Gastrocnemius medialis (tissue), 4 donors: ENCODE measurements at regions not wholly inside any gene's neighbourhood (a gene's known extent, or its start where the extent isn't known, plus 50 kb on each side); places are given as distances from the start of the nearest gene placed in this dataset.
"Not testable (repeated sequence)": the region's sequence is repeated elsewhere in the genome, so short reads cannot be mapped to it uniquely, and the experiment has no call there.

ENCODE experiments used
- CTCF ChIP-seq, 5 experiments: fragments of 450-650 bp in 3 of 5; fragments of 200-600 bp in 2 of 5; sonication (generic) in 2 of 5; IDR thresholded peaks in 4 of 5; conservative IDR thresholded peaks in 1 of 5; 1 replicate in 4 of 5; 2 replicates in 1 of 5; pipeline ENCODE4 v1.5.1; 2016 to 2019; ENCODE audit warnings: antibody characterized with exemption in 5 of 5, mild to moderate bottlenecking in 3 of 5, moderate library complexity in 3 of 5
- POLR2A ChIP-seq, 2 donors: fragments of 450-650 bp; IDR thresholded peaks; one replicate each; pipeline ENCODE4 v1.6.1; 2017; ENCODE audit warnings: antibody characterized with exemption in 2 of 2, mild to moderate bottlenecking in 2 of 2, moderate library complexity in 2 of 2

- TF ChIP-seq CTCF (IDR thresholded peaks at IDR 0.05 in 4 of 5, conservative IDR thresholded peaks at IDR 0.05 in 1 of 5); POLR2A (IDR thresholded peaks at IDR 0.05): not testable (repeated sequence)
These were observed 4410.0 kb upstream of the TPTE start for GRCh38 chr21:6111354-6111753.
